ENCODE measurements at regions not wholly inside any gene's neighbourhood (a gene's known extent, or its start where the extent isn't known, plus 50 kb on each side); places are given as distances from the start of the nearest gene placed in this dataset.

- no peak overlapping the region for H3K27ac Mint-ChIP-seq (ENCODE audit: unreplicated experiment)
- no peak for TF ChIP-seq CTCF (IDR thresholded peaks at IDR 0.05; ENCODE audit: unreplicated experiment)
- no peak for DNase-seq (ENCODE audit: low spot score)
- H3K9me3 Mint-ChIP-seq (ENCODE audit: unreplicated experiment) = no peaks in the 10 kb centered on the region
- H3K4me1 Mint-ChIP-seq (ENCODE audit: unreplicated experiment) = peaks cover 22% of the 10 kb centered on the region
- no peak overlapping the region for H3K4me3 Mint-ChIP-seq (ENCODE audit: unreplicated experiment)
- no peaks in the 10 kb centered on the region for H3K36me3 Mint-ChIP-seq (ENCODE audit: low read depth, unreplicated experiment)
- H3K27me3 Mint-ChIP-seq (ENCODE audit: unreplicated experiment) = no peaks in the 10 kb centered on the region
Measured at GRCh38 chr12:19048943-19049342, 80.6 kb upstream of the PLEKHA5 start.

- DNase-seq (ENCODE audit: low spot score) = no peak
- no peak overlapping the region for H3K4me3 Mint-ChIP-seq (ENCODE audit: unreplicated experiment)
- H3K27me3 Mint-ChIP-seq (ENCODE audit: unreplicated experiment) = no peaks in the 10 kb centered on the region
- H3K4me1 Mint-ChIP-seq (ENCODE audit: unreplicated experiment) = peaks cover 21% of the 10 kb centered on the region
- no peaks in the 10 kb centered on the region for H3K9me3 Mint-ChIP-seq (ENCODE audit: unreplicated experiment)
- H3K27ac Mint-ChIP-seq (ENCODE audit: unreplicated experiment) = no peak overlapping the region
- TF ChIP-seq CTCF (IDR thresholded peaks at IDR 0.05; ENCODE audit: unreplicated experiment) = no peak
- H3K36me3 Mint-ChIP-seq (ENCODE audit: low read depth, unreplicated experiment) = no peaks in the 10 kb centered on the region
Measured at GRCh38 chr12:19052689-19053088, 76.8 kb upstream of the PLEKHA5 start.

- TF ChIP-seq CTCF (IDR thresholded peaks at IDR 0.05; ENCODE audit: unreplicated experiment) = no peak
- peaks cover 21% of the 10 kb centered on the region for H3K4me1 Mint-ChIP-seq (ENCODE audit: unreplicated experiment)
- H3K27me3 Mint-ChIP-seq (ENCODE audit: unreplicated experiment) = no peaks in the 10 kb centered on the region
- H3K36me3 Mint-ChIP-seq (ENCODE audit: low read depth, unreplicated experiment) = no peaks in the 10 kb centered on the region
- no peak for DNase-seq (ENCODE audit: low spot score)
- no peaks in the 10 kb centered on the region for H3K9me3 Mint-ChIP-seq (ENCODE audit: unreplicated experiment)
- H3K4me3 Mint-ChIP-seq (ENCODE audit: unreplicated experiment) = no peak overlapping the region
- no peak overlapping the region for H3K27ac Mint-ChIP-seq (ENCODE audit: unreplicated experiment)
Measured at GRCh38 chr12:19053218-19053617, 76.3 kb upstream of the PLEKHA5 start.

- no peaks in the 10 kb centered on the region for H3K9me3 Mint-ChIP-seq (ENCODE audit: unreplicated experiment)
- no peak overlapping the region for H3K4me3 Mint-ChIP-seq (ENCODE audit: unreplicated experiment)
- no peak for DNase-seq (ENCODE audit: low spot score)
- H3K27ac Mint-ChIP-seq (ENCODE audit: unreplicated experiment) = no peak overlapping the region
- no peaks in the 10 kb centered on the region for H3K36me3 Mint-ChIP-seq (ENCODE audit: low read depth, unreplicated experiment)
- no peaks in the 10 kb centered on the region for H3K27me3 Mint-ChIP-seq (ENCODE audit: unreplicated experiment)
- peaks cover 21% of the 10 kb centered on the region for H3K4me1 Mint-ChIP-seq (ENCODE audit: unreplicated experiment)
- no peak for TF ChIP-seq CTCF (IDR thresholded peaks at IDR 0.05; ENCODE audit: unreplicated experiment)
Measured at GRCh38 chr12:19054035-19054434, 75.5 kb upstream of the PLEKHA5 start.

GRCh38 chr12:19055589-19055988 is 73.9 kb upstream of the PLEKHA5 start:
- no peaks in the 10 kb centered on the region for H3K9me3 Mint-ChIP-seq (ENCODE audit: unreplicated experiment)

More at GRCh38 chr12:19055589-19055988, 73.9 kb upstream of the PLEKHA5 start:
- no peak for TF ChIP-seq CTCF (IDR thresholded peaks at IDR 0.05; ENCODE audit: unreplicated experiment)
- Mint-ChIP-seq H3K27ac (ENCODE audit: unreplicated experiment) (no peak overlapping the region), H3K4me1 (ENCODE audit: unreplicated experiment) (peaks cover 21% of the 10 kb centered on the region), H3K27me3 (ENCODE audit: unreplicated experiment) (no peaks in the 10 kb centered on the region), H3K36me3 (ENCODE audit: low read depth, unreplicated experiment) (no peaks in the 10 kb centered on the region), H3K4me3 (ENCODE audit: unreplicated experiment) (no peak overlapping the region)
- DNase-seq (ENCODE audit: low spot score) = no peak
